Suprapubic skin (tissue), 3 donors: ENCODE measurements at regions not wholly inside any gene's neighbourhood (a gene's known extent, or its start where the extent isn't known, plus 50 kb on each side); places are given as distances from the start of the nearest gene placed in this dataset.

ENCODE experiments used
- CTCF ChIP-seq, 2 donors: fragments of 200-600 bp in 1 of 2; fragments of 450-650 bp in 1 of 2; sonication (generic) in 1 of 2; IDR thresholded peaks; one replicate each; pipeline ENCODE4 v1.5.1; 2016 to 2019; ENCODE audit warnings: antibody characterized with exemption in 2 of 2, mild to moderate bottlenecking in 1 of 2, moderate library complexity in 1 of 2
- POLR2AphosphoS5 ChIP-seq, 3 donors: sonication (generic); formaldehyde crosslinking; IDR thresholded peaks; one replicate each; pipeline ENCODE4 v1.6.1; 2017; ENCODE audit warnings: antibody characterized with exemption in 3 of 3

GRCh38 chr6:80425089-80425823 lies 318.8 kb downstream of the BCKDHB start:
- TF ChIP-seq POLR2AphosphoS5 (IDR thresholded peaks at IDR 0.05) (no peak), CTCF (IDR thresholded peaks at IDR 0.05) (no peak)
